H9 (cell line): ENCODE measurements at regions not wholly inside any gene's neighbourhood (a gene's known extent, or its start where the extent isn't known, plus 50 kb on each side); places are given as distances from the start of the nearest gene placed in this dataset.
"Not testable (repeated sequence)": the region's sequence is repeated elsewhere in the genome, so short reads cannot be mapped to it uniquely, and the experiment has no call there.

Source experiments
- DNase-seq: peaks from one replicate; pipeline ENCODE4 v3.0.0-alpha.2; 2017
- H2AFZ ChIP-seq: one replicate; pipeline ENCODE4 v1.6.1; 2013; ENCODE audit warnings: mild to moderate bottlenecking, low read length, control low read depth, moderate library complexity
- H2AK5ac ChIP-seq: 2 replicates; pipeline ENCODE4 v1.6.1; 2013; ENCODE audit warnings: low read length, control low read depth, mixed read lengths; ENCODE audit not compliant: insufficient read length
- H2BK120ac ChIP-seq: one replicate; pipeline ENCODE4 v1.6.1; 2013; ENCODE audit warnings: low read depth, mild to moderate bottlenecking, low read length, control low read depth, inconsistent platforms; ENCODE audit not compliant: poor library complexity, severe bottlenecking
- H2BK12ac ChIP-seq: 2 replicates; pipeline ENCODE4 v1.6.1; 2013; ENCODE audit warnings: low read length, control low read depth, mixed read lengths, low read depth; ENCODE audit not compliant: insufficient read length
- H2BK15ac ChIP-seq: 2 replicates; pipeline ENCODE4 v1.6.1; 2013; ENCODE audit warnings: low read depth, low read length, control low read depth
- H2BK20ac ChIP-seq: one replicate; pipeline ENCODE4 v1.6.1; 2013; ENCODE audit warnings: low read depth, mild to moderate bottlenecking, low read length, control low read depth, inconsistent platforms; ENCODE audit not compliant: poor library complexity, severe bottlenecking
- H2BK5ac ChIP-seq: 2 replicates; pipeline ENCODE4 v1.6.1; 2013; ENCODE audit warnings: low read length, control low read depth, mixed read lengths; ENCODE audit not compliant: insufficient read length
- H3K14ac ChIP-seq: 2 replicates; pipeline ENCODE4 v1.6.1; 2013; ENCODE audit warnings: low read length, control low read depth; ENCODE audit not compliant: insufficient read depth
- H3K18ac ChIP-seq: 2 replicates; pipeline ENCODE4 v1.6.1; 2013; ENCODE audit warnings: low read depth, mild to moderate bottlenecking, mixed read lengths, low read length, control low read depth; ENCODE audit not compliant: insufficient read length
- H3K23ac ChIP-seq: 2 replicates; pipeline ENCODE4 v1.6.1; 2013; ENCODE audit warnings: low read length, control low read depth, mixed read lengths, low read depth; ENCODE audit not compliant: insufficient read length
- H3K23me2 ChIP-seq: 2 replicates; pipeline ENCODE4 v1.6.1; 2013; ENCODE audit warnings: low read depth, mild to moderate bottlenecking, mixed read lengths, low read length, control low read depth; ENCODE audit not compliant: insufficient read length, poor library complexity, severe bottlenecking
- H3K27ac ChIP-seq: 2 replicates; pipeline ENCODE4 v1.5.1; 2013; ENCODE audit warnings: low read length, control low read depth, mixed read lengths, low read depth; ENCODE audit not compliant: insufficient read length
- H3K27me3 ChIP-seq: 2 replicates; pipeline ENCODE4 v1.6.1; 2013; ENCODE audit warnings: low read length, control low read depth, inconsistent platforms; ENCODE audit not compliant: insufficient read depth
- H3K4ac ChIP-seq: 2 replicates; pipeline ENCODE4 v1.6.1; 2013; ENCODE audit warnings: low read depth, mild to moderate bottlenecking, control low read depth, inconsistent platforms, low read length, moderate library complexity
- H3K4me1 ChIP-seq: 2 replicates; pipeline ENCODE4 v1.6.1; 2013; ENCODE audit warnings: low read length, control low read depth, inconsistent platforms; ENCODE audit not compliant: insufficient read depth
- H3K4me2 ChIP-seq: 2 replicates; pipeline ENCODE4 v1.6.1; 2013; ENCODE audit warnings: low read length, control low read depth, mixed read lengths; ENCODE audit not compliant: insufficient read length, insufficient read depth
- H3K56ac ChIP-seq: 2 replicates; pipeline ENCODE4 v1.6.1; 2013; ENCODE audit warnings: low read depth, mild to moderate bottlenecking, mixed read lengths, low read length, control low read depth; ENCODE audit not compliant: insufficient read length
- H3K79me1 ChIP-seq: 2 replicates; pipeline ENCODE4 v1.6.1; 2013; ENCODE audit warnings: low read depth, mild to moderate bottlenecking, moderate library complexity, low read length, control low read depth, inconsistent platforms; ENCODE audit not compliant: insufficient read depth, poor library complexity, severe bottlenecking
- H3K79me2 ChIP-seq: 2 replicates; pipeline ENCODE4 v1.6.1; 2013; ENCODE audit warnings: low read length, control low read depth, inconsistent platforms; ENCODE audit not compliant: insufficient read depth
- H3K9ac ChIP-seq: 2 replicates; pipeline ENCODE4 v1.6.1; 2013; ENCODE audit warnings: low read length, control low read depth, mixed read lengths; ENCODE audit not compliant: insufficient read length; ENCODE audit errors: extremely low read depth
- H3K9me3 ChIP-seq: one replicate; pipeline ENCODE4 v1.6.1; 2013; ENCODE audit warnings: low read depth, low read length, inconsistent platforms; ENCODE audit not compliant: control insufficient read depth
- H3T11ph ChIP-seq: one replicate; pipeline ENCODE4 v1.6.1; 2013; ENCODE audit warnings: mild to moderate bottlenecking, low read length, control low read depth, inconsistent platforms
- H4K20me1 ChIP-seq: one replicate; pipeline ENCODE4 v1.6.1; 2013; ENCODE audit not compliant: control insufficient read depth, insufficient read length, insufficient read depth
- H4K5ac ChIP-seq: 2 replicates; pipeline ENCODE4 v1.6.1; 2013; ENCODE audit warnings: low read depth, mild to moderate bottlenecking, mixed read lengths, low read length, control low read depth; ENCODE audit not compliant: insufficient read length
- H4K8ac ChIP-seq: replicated peaks from 2 replicates; pipeline ENCODE4 v1.6.1; 2013; ENCODE audit warnings: low read length, control low read depth, mixed read lengths, low read depth; ENCODE audit not compliant: insufficient read length
- H4K91ac ChIP-seq: 2 replicates; pipeline ENCODE4 v1.6.1; 2013; ENCODE audit warnings: low read depth, mild to moderate bottlenecking, moderate library complexity, mixed read lengths, low read length, control low read depth; ENCODE audit not compliant: insufficient read length
- H3K27ac Mint-ChIP-seq, 3 experiments: 2 replicates in 2 of 3; 3 replicates in 1 of 3; pipeline ENCODE4 v1.8.0; 2020 to 2021; ENCODE audit warnings: mixed read lengths in 3 of 3, mild to moderate bottlenecking in 1 of 3, moderate library complexity in 1 of 3
- H3K27me3 Mint-ChIP-seq: 2 replicates; pipeline ENCODE4 v1.8.0; 2021; ENCODE audit warnings: low read depth, mild to moderate bottlenecking, moderate library complexity, mixed read lengths
- H3K36me3 Mint-ChIP-seq, 3 experiments: 2 replicates in 2 of 3; 3 replicates in 1 of 3; pipeline ENCODE4 v1.8.0; 2020 to 2021; ENCODE audit warnings: low read depth in 3 of 3, mixed read lengths in 3 of 3; ENCODE audit not compliant: insufficient read depth in 1 of 3
- H3K4me1 Mint-ChIP-seq, 2 experiments: 2 replicates each; pipeline ENCODE4 v1.8.0; 2020; ENCODE audit warnings: mixed read lengths in 2 of 2
- H3K4me3 Mint-ChIP-seq, 2 experiments: 2 replicates in 1 of 2; 3 replicates in 1 of 2; pipeline ENCODE4 v1.8.0; 2020 to 2021; ENCODE audit warnings: mild to moderate bottlenecking in 2 of 2, mixed read lengths in 2 of 2, moderate library complexity in 1 of 2
- H3K9me3 Mint-ChIP-seq, 2 experiments: 2 replicates in 1 of 2; 3 replicates in 1 of 2; pipeline ENCODE4 v1.8.0; 2020; ENCODE audit warnings: mild to moderate bottlenecking in 2 of 2, mixed read lengths in 2 of 2, moderate library complexity in 1 of 2
- WGBS: extraction: QIAGEN DNeasy Blood & Tissue Kit; methylation state at CpG from one replicate; pipeline ENCODE4 v1.1.7; 2013; ENCODE audit warnings: missing lambda C conversion rate, low lambda C conversion rate, mixed read lengths; ENCODE audit not compliant: insufficient read length; ENCODE audit errors: extremely low coverage; 5-methylcytosine and 5-hydroxymethylcytosine counted together
- TF ChIP-seq, protein P1 (sequence below): fragments of 200-600 bp; sonication (generic); conservative IDR thresholded peaks from 3 replicates; pipeline ENCODE4 v1.8.0; 2021; ENCODE audit warnings: antibody characterized with exemption, mild to moderate bottlenecking

DNA sequence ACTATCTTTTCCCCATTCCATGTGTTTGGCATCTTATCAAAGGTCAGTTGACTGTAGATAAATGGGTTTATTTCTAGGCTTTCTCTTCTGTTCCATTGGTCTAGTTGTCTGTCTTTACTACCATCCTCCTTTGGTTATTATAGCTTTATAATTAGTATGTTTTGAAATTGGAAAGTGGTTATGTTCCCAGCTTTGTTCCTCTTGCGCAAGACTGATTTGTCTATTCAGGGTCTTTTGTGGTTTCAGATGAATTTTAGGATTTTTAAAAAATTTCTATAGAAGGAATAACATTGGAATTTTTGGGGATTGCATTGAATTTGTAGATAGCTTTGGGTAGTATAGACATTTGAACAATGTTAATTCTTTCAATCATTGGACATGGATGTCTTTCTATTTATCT lies 77.0 kb upstream of the NBPF4 start:
- DNase-seq: no peak
- Mint-ChIP-seq H3K27ac (no peak overlapping the region), H3K9me3 (no peaks in the 10 kb centered on the region), H3K4me1 (no peaks in the 10 kb centered on the region), H3K36me3 (no peaks in the 10 kb centered on the region), H3K27me3 (no peaks in the 10 kb centered on the region; the same call in 1 of the 2 replicates), H3K4me3 (no peak overlapping the region)
- Histone ChIP-seq H4K8ac (no peak overlapping the region), H2BK15ac (no peak overlapping the region), H2AK5ac (no peak overlapping the region), H3K14ac (no peak overlapping the region), H2AFZ (no peak overlapping the region), H3K79me2 (no peaks in the 10 kb centered on the region), H3K23ac (no peak overlapping the region), H3K56ac (no peak overlapping the region), H2BK20ac (no peak overlapping the region), H3K4me2 (no peak overlapping the region), H2BK5ac (no peak overlapping the region), H3K23me2 (no peaks in the 10 kb centered on the region), H3K79me1 (no peaks in the 10 kb centered on the region), H4K91ac (no peak overlapping the region), H3K4me1 (no peaks in the 10 kb centered on the region), H3T11ph (no peak overlapping the region), H2BK12ac (no peak overlapping the region), H3K9ac (no peak overlapping the region), H3K27me3 (no peaks in the 10 kb centered on the region), H4K20me1 (no peaks in the 10 kb centered on the region), H4K5ac (no peak overlapping the region), H2BK120ac (no peak overlapping the region), H3K27ac (no peak overlapping the region), H3K4ac (no peak overlapping the region), H3K18ac (no peak overlapping the region), H3K9me3 (no peaks in the 10 kb centered on the region)
- TF ChIP-seq, protein P1, sequence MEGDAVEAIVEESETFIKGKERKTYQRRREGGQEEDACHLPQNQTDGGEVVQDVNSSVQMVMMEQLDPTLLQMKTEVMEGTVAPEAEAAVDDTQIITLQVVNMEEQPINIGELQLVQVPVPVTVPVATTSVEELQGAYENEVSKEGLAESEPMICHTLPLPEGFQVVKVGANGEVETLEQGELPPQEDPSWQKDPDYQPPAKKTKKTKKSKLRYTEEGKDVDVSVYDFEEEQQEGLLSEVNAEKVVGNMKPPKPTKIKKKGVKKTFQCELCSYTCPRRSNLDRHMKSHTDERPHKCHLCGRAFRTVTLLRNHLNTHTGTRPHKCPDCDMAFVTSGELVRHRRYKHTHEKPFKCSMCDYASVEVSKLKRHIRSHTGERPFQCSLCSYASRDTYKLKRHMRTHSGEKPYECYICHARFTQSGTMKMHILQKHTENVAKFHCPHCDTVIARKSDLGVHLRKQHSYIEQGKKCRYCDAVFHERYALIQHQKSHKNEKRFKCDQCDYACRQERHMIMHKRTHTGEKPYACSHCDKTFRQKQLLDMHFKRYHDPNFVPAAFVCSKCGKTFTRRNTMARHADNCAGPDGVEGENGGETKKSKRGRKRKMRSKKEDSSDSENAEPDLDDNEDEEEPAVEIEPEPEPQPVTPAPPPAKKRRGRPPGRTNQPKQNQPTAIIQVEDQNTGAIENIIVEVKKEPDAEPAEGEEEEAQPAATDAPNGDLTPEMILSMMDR: no peak
- WGBS: no CpG with 5 or more reads among the region's 1 CpG

DNA sequence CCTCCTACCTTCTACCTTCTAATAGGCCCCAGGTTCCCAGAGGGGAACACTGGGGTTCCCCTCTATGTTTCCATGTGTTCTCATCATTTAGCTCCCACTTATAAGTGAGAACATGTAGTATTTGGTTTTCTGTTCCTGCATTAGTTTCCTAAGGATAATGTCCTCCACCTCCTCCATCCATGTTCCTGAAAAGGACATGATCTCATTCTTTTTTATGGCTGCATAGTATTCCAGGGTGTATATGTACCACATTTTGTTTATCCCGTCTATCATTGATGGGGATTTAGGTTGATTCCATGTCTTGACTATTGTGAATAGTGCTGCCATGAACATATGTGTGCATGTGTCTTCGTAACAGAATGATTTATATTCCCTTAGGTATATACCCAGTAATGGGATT lies 81.5 kb upstream of the NBPF4 start:
- not testable (repeated sequence) for H3K23ac ChIP-seq, H3K56ac ChIP-seq, H4K5ac ChIP-seq, H3K79me1 ChIP-seq, H2BK15ac ChIP-seq, H2AFZ ChIP-seq, DNase-seq, H3K23me2 ChIP-seq, H2BK5ac ChIP-seq, H3K27ac ChIP-seq, H3K79me2 ChIP-seq, H3K4me1 Mint-ChIP-seq, H3K9me3 ChIP-seq, H3K4me3 Mint-ChIP-seq, H3T11ph ChIP-seq, H3K9ac ChIP-seq, H3K27ac Mint-ChIP-seq, H4K91ac ChIP-seq, H3K4me2 ChIP-seq, H2BK120ac ChIP-seq, H2BK20ac ChIP-seq, H3K9me3 Mint-ChIP-seq, H3K18ac ChIP-seq, H2AK5ac ChIP-seq, H4K20me1 ChIP-seq, H3K27me3 Mint-ChIP-seq, H3K4me1 ChIP-seq, H3K36me3 Mint-ChIP-seq, H2BK12ac ChIP-seq, H3K27me3 ChIP-seq, H3K14ac ChIP-seq, H4K8ac ChIP-seq, H3K4ac ChIP-seq
- no CpG with 5 or more reads among the region's 2 CpGs for WGBS
